ENCODE measurements at regions not wholly inside any gene's neighbourhood (a gene's known extent, or its start where the extent isn't known, plus 50 kb on each side); places are given as distances from the start of the nearest gene placed in this dataset.

GRCh38 chr7:113452245-113452644 lies 333.9 kb upstream of the SMIM30 start:
- no peak for DNase-seq

GRCh38 chr7:113446791-113447190 lies 328.4 kb upstream of the SMIM30 start:
- DNase-seq: no peak

- no peak for DNase-seq
Observed at GRCh38 chr7:113446391-113446790, 328.0 kb upstream of the SMIM30 start.

- no peak for DNase-seq
Observed at GRCh38 chr7:113444261-113444660, 325.9 kb upstream of the SMIM30 start.

- DNase-seq: no peak
Observed at GRCh38 chr7:113440173-113440572, 321.8 kb upstream of the SMIM30 start.

- no peak for DNase-seq
Observed at GRCh38 chr7:113431406-113431805, 313.1 kb upstream of the SMIM30 start.

- DNase-seq: no peak
Observed at GRCh38 chr7:113424185-113424817, 305.9 kb upstream of the SMIM30 start.

- DNase-seq: peak; percentile 67 to 94
Observed at GRCh38 chr7:113421696-113422330, 303.5 kb upstream of the SMIM30 start.

GRCh38 chr7:113414401-113415035 lies 296.2 kb upstream of the SMIM30 start:
- no peak for DNase-seq

GRCh38 chr7:113412410-113412809 lies 294.1 kb upstream of the SMIM30 start:
- DNase-seq: no peak

- no peak for DNase-seq
Observed at GRCh38 chr7:113410796-113411195, 292.4 kb upstream of the SMIM30 start.

- no peak for DNase-seq
Observed at GRCh38 chr7:113408999-113409398, 290.6 kb upstream of the SMIM30 start.

- DNase-seq: no peak
Observed at GRCh38 chr7:113405296-113406056, 287.1 kb upstream of the SMIM30 start.

- no peak for DNase-seq
Observed at GRCh38 chr7:113404245-113404644, 285.9 kb upstream of the SMIM30 start.

- no peak for DNase-seq
Observed at GRCh38 chr7:113402482-113402881, 284.1 kb upstream of the SMIM30 start.

GRCh38 chr7:113402005-113402404 lies 283.7 kb upstream of the SMIM30 start:
- DNase-seq: no peak

GRCh38 chr7:113394856-113395255 lies 276.5 kb upstream of the SMIM30 start:
- DNase-seq: no peak

GRCh38 chr7:113392841-113393540 lies 274.6 kb upstream of the SMIM30 start:
- DNase-seq: no peak

GRCh38 chr7:113392421-113392820 lies 274.1 kb upstream of the SMIM30 start:
- DNase-seq: no peak

GRCh38 chr7:113389112-113389646 lies 270.8 kb upstream of the SMIM30 start:
- DNase-seq: no peak

- DNase-seq: no peak
Observed at GRCh38 chr7:113383638-113384037, 265.3 kb upstream of the SMIM30 start.

- DNase-seq: no peak
Observed at GRCh38 chr7:113379746-113380145, 261.4 kb upstream of the SMIM30 start.

GRCh38 chr7:113374955-113375354 lies 256.6 kb upstream of the SMIM30 start:
- DNase-seq: no peak

All from inflammatory macrophage treated with lipopolysaccharide for 1 hour (primary cell).